RWPE2 (cell line): ENCODE measurements at regions not wholly inside any gene's neighbourhood (a gene's known extent, or its start where the extent isn't known, plus 50 kb on each side); places are given as distances from the start of the nearest gene placed in this dataset.

Experiments used
- ATAC-seq: fragments of 200-7000 bp; cut with Tn5 transposase; 3 replicates; pipeline ENCODE4 v1.9.1; 2021; ENCODE audit warnings: low read depth
- DNase-seq: peaks from one replicate; pipeline ENCODE4 v3.0.0-alpha.2; 2020; ENCODE audit warnings: low spot score
- H3K27ac ChIP-seq: fragments of 450-650 bp; 2 replicates; pipeline ENCODE4 v1.5.1; 2017; ENCODE audit warnings: mild to moderate bottlenecking; ENCODE audit not compliant: poor library complexity, severe bottlenecking
- H3K27me3 ChIP-seq: fragments of 250-450 bp; sonication (Bioruptor Pico); 2 replicates; pipeline ENCODE4 v1.5.1; 2021; ENCODE audit warnings: mild to moderate bottlenecking, moderate library complexity; ENCODE audit not compliant: insufficient read depth, poor library complexity, severe bottlenecking
- H3K36me3 ChIP-seq: fragments of 250-450 bp; sonication (Bioruptor Pico); 2 replicates; pipeline ENCODE4 v1.5.1; 2020; ENCODE audit warnings: low read depth, mild to moderate bottlenecking, moderate library complexity
- H3K4me1 ChIP-seq: fragments of 250-450 bp; sonication (Bioruptor Pico); 2 replicates; pipeline ENCODE4 v1.5.1; 2021; ENCODE audit warnings: mild to moderate bottlenecking, moderate library complexity; ENCODE audit not compliant: insufficient read depth, poor library complexity, severe bottlenecking
- H3K4me3 ChIP-seq: fragments of 250-450 bp; sonication (Bioruptor Pico); 2 replicates; pipeline ENCODE4 v1.5.1; 2021; ENCODE audit warnings: mild to moderate bottlenecking, moderate library complexity; ENCODE audit not compliant: severe bottlenecking
- H3K9me3 ChIP-seq: fragments of 250-450 bp; sonication (Bioruptor Pico); 2 replicates; pipeline ENCODE4 v1.5.1; 2021; ENCODE audit warnings: mild to moderate bottlenecking, moderate library complexity; ENCODE audit not compliant: severe bottlenecking
- CTCF ChIP-seq: fragments of 450-650 bp; IDR thresholded peaks from one replicate; pipeline ENCODE4 v1.5.1; 2017; ENCODE audit warnings: mild to moderate bottlenecking, moderate library complexity; ENCODE audit not compliant: poor library complexity, severe bottlenecking

GRCh38 chr6:783966-784735 is 91.2 kb upstream of the EXOC2 start:
- ATAC-seq = no peak
- DNase-seq = no peak
- TF ChIP-seq CTCF = no peak
- Histone ChIP-seq H3K4me1 (no peaks in the 10 kb centered on the region), H3K9me3 (no peaks in the 10 kb centered on the region), H3K27me3 (no peaks in the 10 kb centered on the region), H3K27ac (no peak overlapping the region), H3K4me3 (no peak overlapping the region), H3K36me3 (no peaks in the 10 kb centered on the region)

- Histone ChIP-seq H3K4me3 (no peak overlapping the region), H3K27ac (no peak overlapping the region), H3K36me3 (no peaks in the 10 kb centered on the region), H3K9me3 (no peaks in the 10 kb centered on the region), H3K4me1 (no peaks in the 10 kb centered on the region), H3K27me3 (no peaks in the 10 kb centered on the region)
- no peak for TF ChIP-seq CTCF
- no peak for DNase-seq
- ATAC-seq = no peak
Measured at GRCh38 chr6:782141-782540, 89.2 kb upstream of the EXOC2 start.

GRCh38 chr6:781350-781961 is 88.5 kb upstream of the EXOC2 start:
- Histone ChIP-seq H3K4me3 (no peak overlapping the region), H3K36me3 (no peaks in the 10 kb centered on the region), H3K27ac (no peak overlapping the region), H3K27me3 (no peaks in the 10 kb centered on the region), H3K9me3 (no peaks in the 10 kb centered on the region), H3K4me1 (no peaks in the 10 kb centered on the region)
- no peak for DNase-seq
- no peak for TF ChIP-seq CTCF
- ATAC-seq = no peak

GRCh38 chr6:780706-781105 is 87.8 kb upstream of the EXOC2 start:
- Histone ChIP-seq H3K27me3 (no peaks in the 10 kb centered on the region), H3K4me3 (no peak overlapping the region), H3K9me3 (no peaks in the 10 kb centered on the region), H3K4me1 (no peaks in the 10 kb centered on the region), H3K36me3 (no peaks in the 10 kb centered on the region), H3K27ac (no peak overlapping the region)
- ATAC-seq (no peak), DNase-seq (no peak)
- no peak for TF ChIP-seq CTCF

- no peak for ATAC-seq
- H3K9me3 ChIP-seq = no peaks in the 10 kb centered on the region
- H3K36me3 ChIP-seq = no peaks in the 10 kb centered on the region
- no peak overlapping the region for H3K4me3 ChIP-seq
- H3K4me1 ChIP-seq = no peaks in the 10 kb centered on the region
- no peak overlapping the region for H3K27ac ChIP-seq
- no peak for TF ChIP-seq CTCF
- no peaks in the 10 kb centered on the region for H3K27me3 ChIP-seq
- DNase-seq = no peak
Measured at GRCh38 chr6:776951-777350, 84.0 kb upstream of the EXOC2 start.
